ENCODE measurements at regions not wholly inside any gene's neighbourhood (a gene's known extent, or its start where the extent isn't known, plus 50 kb on each side); places are given as distances from the start of the nearest gene placed in this dataset.

GRCh38 chr2:159880729-159881128, 82.7 kb upstream of the CD302 start:
- ChIA-PET POLR2A (no interaction called here), CTCF (no interaction called here)
- Histone ChIP-seq H3K4me3 (ENCODE audit: low read depth, low read length) (no peak overlapping the region), H3K9me3 (ENCODE audit: control insufficient read depth, insufficient read depth, low read depth, low read length) (no peaks in the 10 kb centered on the region), H3K27ac (ENCODE audit: extremely low read depth, low read depth, low read length) (no peak overlapping the region), H3K36me3 (ENCODE audit: control insufficient read depth in 2 of 2, insufficient read depth in 1 of 2, low read length in 2 of 2) (no peaks in the 10 kb centered on the region), H3K4me1 (ENCODE audit: control insufficient read depth, insufficient read depth, low read length) (peaks cover 4% of the 10 kb centered on the region; the same call in 1 of the 2 replicates)
- TF ChIP-seq ZEB2 (tag by site-specific recombination; IDR thresholded peaks at IDR 0.05) (no peak), ZNF654 (tag by site-specific recombination; IDR thresholded peaks at IDR 0.05; ENCODE audit: low read depth) (no peak), ZNF701 (tag by site-specific recombination; IDR thresholded peaks at IDR 0.05) (no peak), ZNF623 (tag by site-specific recombination; IDR thresholded peaks at IDR 0.05) (no peak), ZNF645 (tag by site-specific recombination; IDR thresholded peaks at IDR 0.05) (no peak)

- peaks cover 4% of the 10 kb centered on the region; the same call in 1 of the 2 replicates for H3K4me1 ChIP-seq (ENCODE audit: control insufficient read depth, insufficient read depth, low read length)
- no peak overlapping the region for H3K27ac ChIP-seq (ENCODE audit: extremely low read depth, low read depth, low read length)
- H3K9me3 ChIP-seq (ENCODE audit: control insufficient read depth, insufficient read depth, low read depth, low read length) = no peaks in the 10 kb centered on the region
- ChIA-PET POLR2A (no interaction called here), CTCF (no interaction called here)
- no peak overlapping the region for H3K4me3 ChIP-seq (ENCODE audit: low read depth, low read length)
- TF ChIP-seq ZNF350 (tag by site-specific recombination; IDR thresholded peaks at IDR 0.05) = no peak
- TF ChIP-seq PRDM2 (tag by site-specific recombination; IDR thresholded peaks at IDR 0.05; ENCODE audit: borderline replicate concordance) = no peak
- H3K36me3 ChIP-seq (ENCODE audit: control insufficient read depth in 2 of 2, insufficient read depth in 1 of 2, low read length in 2 of 2) = no peaks in the 10 kb centered on the region
Observed at GRCh38 chr2:159879051-159879604, 81.1 kb upstream of the CD302 start.

GRCh38 chr2:159875083-159875482, 77.1 kb upstream of the CD302 start:
- Histone ChIP-seq H3K4me3 (ENCODE audit: low read depth, low read length) (no peak overlapping the region), H3K4me1 (ENCODE audit: control insufficient read depth, insufficient read depth, low read length) (no peaks in the 10 kb centered on the region), H3K36me3 (ENCODE audit: control insufficient read depth in 2 of 2, insufficient read depth in 1 of 2, low read length in 2 of 2) (no peaks in the 10 kb centered on the region), H3K27ac (ENCODE audit: extremely low read depth, low read depth, low read length) (no peak overlapping the region), H3K9me3 (ENCODE audit: control insufficient read depth, insufficient read depth, low read depth, low read length) (no peaks in the 10 kb centered on the region)
- POLR2A ChIA-PET = no interaction called here
- TF ChIP-seq ZNF221 (tag by site-specific recombination; IDR thresholded peaks at IDR 0.05; ENCODE audit: borderline replicate concordance) (no peak), ZNF664 (tag by site-specific recombination; IDR thresholded peaks at IDR 0.05) (peak; percentile 60; the same call in 1 of the 2 replicates), PRDM10 (tag by site-specific recombination; IDR thresholded peaks at IDR 0.05) (no peak)
- CTCF ChIA-PET = no interaction called here

Data from HEK293 (cell line).